Right atrium auricular region (tissue), 2 donors: ENCODE measurements at regions not wholly inside any gene's neighbourhood (a gene's known extent, or its start where the extent isn't known, plus 50 kb on each side); places are given as distances from the start of the nearest gene placed in this dataset.

ENCODE experiments used
- DNase-seq: peaks from one replicate; pipeline ENCODE4 v3.0.0-alpha.2; 2019; ENCODE audit warnings: low spot score
- H3K27ac ChIP-seq, 2 donors: fragments of 200-600 bp; sonication (generic); 1 replicate in 1 of 2; 2 replicates in 1 of 2; pipeline ENCODE4 v1.5.1; 2016 to 2019
- H3K27me3 ChIP-seq, 2 donors: fragments of 200-600 bp; sonication (generic); one replicate each; pipeline versions ENCODE4 v1.5.1 to v1.6.0; 2017 to 2019
- H3K36me3 ChIP-seq: fragments of 200-600 bp; sonication (generic); one replicate; pipeline ENCODE4 v1.5.1; 2016
- H3K4me1 ChIP-seq, 2 donors: fragments of 200-600 bp; sonication (generic); one replicate each; pipeline versions ENCODE4 v1.5.1 to v1.6.0; 2017 to 2019
- H3K4me3 ChIP-seq, 2 donors: fragments of 200-600 bp; sonication (generic); 1 replicate in 1 of 2; 2 replicates in 1 of 2; pipeline ENCODE4 v1.5.1; 2017 to 2019; ENCODE audit warnings: mild to moderate bottlenecking in 1 of 2, moderate library complexity in 1 of 2
- H3K9me3 ChIP-seq, 2 donors: fragments of 200-600 bp; sonication (generic); one replicate each; pipeline ENCODE4 v1.5.1; 2019
- CTCF ChIP-seq, 2 donors: fragments of 200-600 bp; sonication (generic); IDR thresholded peaks; one replicate each; pipeline ENCODE4 v1.5.1; 2019; ENCODE audit warnings: antibody characterized with exemption in 2 of 2

GRCh38 chr6:102415891-102416290 is 1022.4 kb downstream of the GRIK2 start:
- TF ChIP-seq CTCF (IDR thresholded peaks at IDR 0.05): no peak
- H3K4me3 ChIP-seq: no peak overlapping the region
- no peaks in the 10 kb centered on the region for H3K9me3 ChIP-seq
- H3K36me3 ChIP-seq: no peaks in the 10 kb centered on the region
- no peaks in the 10 kb centered on the region for H3K4me1 ChIP-seq
- no peak overlapping the region for H3K27ac ChIP-seq
- no peak for DNase-seq
- no peaks in the 10 kb centered on the region for H3K27me3 ChIP-seq

GRCh38 chr6:102411796-102412195 is 1018.3 kb downstream of the GRIK2 start:
- no peak for TF ChIP-seq CTCF (IDR thresholded peaks at IDR 0.05)
- H3K27me3 ChIP-seq: no peaks in the 10 kb centered on the region
- H3K4me3 ChIP-seq: no peak overlapping the region
- H3K9me3 ChIP-seq: no peaks in the 10 kb centered on the region
- DNase-seq: no peak
- no peak overlapping the region for H3K27ac ChIP-seq
- H3K4me1 ChIP-seq: no peaks in the 10 kb centered on the region
- H3K36me3 ChIP-seq: no peaks in the 10 kb centered on the region

- Histone ChIP-seq H3K9me3 (no peaks in the 10 kb centered on the region), H3K4me3 (no peak overlapping the region), H3K4me1 (no peaks in the 10 kb centered on the region), H3K27ac (no peak overlapping the region), H3K27me3 (no peaks in the 10 kb centered on the region), H3K36me3 (no peaks in the 10 kb centered on the region)
- TF ChIP-seq CTCF (IDR thresholded peaks at IDR 0.05): no peak
- DNase-seq: no peak
Observed at GRCh38 chr6:102407886-102408741, 1014.6 kb downstream of the GRIK2 start.

GRCh38 chr6:102405860-102406259 is 1012.4 kb downstream of the GRIK2 start:
- Histone ChIP-seq H3K27ac (no peak overlapping the region), H3K36me3 (no peaks in the 10 kb centered on the region), H3K9me3 (no peaks in the 10 kb centered on the region), H3K27me3 (no peaks in the 10 kb centered on the region), H3K4me1 (no peaks in the 10 kb centered on the region), H3K4me3 (no peak overlapping the region)
- no peak for TF ChIP-seq CTCF (IDR thresholded peaks at IDR 0.05)
- no peak for DNase-seq

GRCh38 chr6:102402635-102403329 is 1009.3 kb downstream of the GRIK2 start:
- Histone ChIP-seq H3K27me3 (no peaks in the 10 kb centered on the region), H3K36me3 (no peaks in the 10 kb centered on the region), H3K4me1 (no peaks in the 10 kb centered on the region), H3K4me3 (no peak overlapping the region), H3K27ac (no peak overlapping the region), H3K9me3 (no peaks in the 10 kb centered on the region)
- no peak for DNase-seq
- no peak for TF ChIP-seq CTCF (IDR thresholded peaks at IDR 0.05)
